HG03442 (cell line): ENCODE measurements at regions not wholly inside any gene's neighbourhood (a gene's known extent, or its start where the extent isn't known, plus 50 kb on each side); places are given as distances from the start of the nearest gene placed in this dataset.
"Not testable (repeated sequence)": the region's sequence is repeated elsewhere in the genome, so short reads cannot be mapped to it uniquely, and the experiment has no call there.

Source experiments
- ATAC-seq: cut with Tn5 transposase; IDR thresholded peaks from one replicate; pipeline ENCODE4 v1.9.1; 2021; ENCODE audit warnings: mild to moderate bottlenecking, moderate library complexity; ENCODE audit not compliant: unreplicated experiment

- no peak for ATAC-seq
Measured at GRCh38 chr17:12195418-12195817, 174.7 kb downstream of the MAP2K4 start.

- no peak for ATAC-seq
Measured at GRCh38 chr17:12201294-12201880, 180.7 kb downstream of the MAP2K4 start.

- no peak for ATAC-seq
Measured at GRCh38 chr17:12209632-12210191, 189.0 kb downstream of the MAP2K4 start.

GRCh38 chr17:12220714-12221439 lies 200.2 kb downstream of the MAP2K4 start:
- ATAC-seq = not testable (repeated sequence)

GRCh38 chr17:12222392-12222791 lies 201.7 kb downstream of the MAP2K4 start:
- ATAC-seq = no peak

GRCh38 chr17:12227547-12227946 lies 206.9 kb downstream of the MAP2K4 start:
- ATAC-seq = no peak

- no peak for ATAC-seq
Measured at GRCh38 chr17:12229335-12229734, 208.7 kb downstream of the MAP2K4 start.

GRCh38 chr17:12230481-12231354 lies 210.0 kb downstream of the MAP2K4 start:
- no peak for ATAC-seq

GRCh38 chr17:12231355-12231682 lies 210.6 kb downstream of the MAP2K4 start:
- no peak for ATAC-seq

- not testable (repeated sequence) for ATAC-seq
Measured at GRCh38 chr17:12239021-12239420, 218.3 kb downstream of the MAP2K4 start.

GRCh38 chr17:12242345-12242954 lies 221.8 kb downstream of the MAP2K4 start:
- no peak for ATAC-seq

- ATAC-seq = no peak
Measured at GRCh38 chr17:12247761-12248160, 227.1 kb downstream of the MAP2K4 start.

GRCh38 chr17:12250973-12251372 lies 230.3 kb downstream of the MAP2K4 start:
- no peak for ATAC-seq

GRCh38 chr17:12252462-12252861 lies 231.8 kb downstream of the MAP2K4 start:
- no peak for ATAC-seq

GRCh38 chr17:12254460-12254859 lies 233.8 kb downstream of the MAP2K4 start:
- no peak for ATAC-seq

GRCh38 chr17:12256380-12256995 lies 235.8 kb downstream of the MAP2K4 start:
- ATAC-seq = peak; percentile 55

- no peak for ATAC-seq
Measured at GRCh38 chr17:12257176-12257575, 236.5 kb downstream of the MAP2K4 start.

- no peak for ATAC-seq
Measured at GRCh38 chr17:12261354-12261753, 240.7 kb downstream of the MAP2K4 start.

- no peak for ATAC-seq
Measured at GRCh38 chr17:12269751-12270150, 249.1 kb downstream of the MAP2K4 start.

- no peak for ATAC-seq
Measured at GRCh38 chr17:12277827-12278226, 257.1 kb downstream of the MAP2K4 start.

- ATAC-seq = no peak
Measured at GRCh38 chr17:12282056-12282455, 261.4 kb downstream of the MAP2K4 start.
